ENCODE measurements at regions not wholly inside any gene's neighbourhood (a gene's known extent, or its start where the extent isn't known, plus 50 kb on each side); places are given as distances from the start of the nearest gene placed in this dataset.

GRCh38 chr21:32132409-32132808 lies 146.4 kb downstream of the MIS18A start:
- no peak for DNase-seq

DNA sequence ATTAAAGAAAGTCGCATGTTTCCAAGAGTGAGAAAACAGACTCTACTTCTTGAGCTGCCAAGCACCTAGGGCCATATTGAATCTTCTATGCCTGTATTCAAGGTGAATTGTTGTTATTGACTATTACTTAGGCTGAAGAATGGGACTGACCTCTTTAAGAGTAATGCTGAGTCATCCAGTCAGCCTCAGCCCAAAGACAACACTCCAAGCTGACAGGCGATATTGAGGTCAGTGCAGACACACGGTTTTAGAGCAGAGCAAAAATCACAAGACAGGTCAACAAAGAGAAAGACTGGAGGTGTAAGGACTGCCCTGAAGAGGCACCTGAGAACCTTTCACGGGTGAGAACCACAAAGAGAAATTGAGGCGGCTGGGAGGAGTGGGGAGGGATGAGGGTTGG lies 146.9 kb downstream of the MIS18A start:
- no peak for DNase-seq

GRCh38 chr21:32131164-32131563 lies 147.7 kb downstream of the MIS18A start:
- no peak for DNase-seq

GRCh38 chr21:32130031-32130891 lies 148.6 kb downstream of the MIS18A start:
- no peak for DNase-seq

DNA sequence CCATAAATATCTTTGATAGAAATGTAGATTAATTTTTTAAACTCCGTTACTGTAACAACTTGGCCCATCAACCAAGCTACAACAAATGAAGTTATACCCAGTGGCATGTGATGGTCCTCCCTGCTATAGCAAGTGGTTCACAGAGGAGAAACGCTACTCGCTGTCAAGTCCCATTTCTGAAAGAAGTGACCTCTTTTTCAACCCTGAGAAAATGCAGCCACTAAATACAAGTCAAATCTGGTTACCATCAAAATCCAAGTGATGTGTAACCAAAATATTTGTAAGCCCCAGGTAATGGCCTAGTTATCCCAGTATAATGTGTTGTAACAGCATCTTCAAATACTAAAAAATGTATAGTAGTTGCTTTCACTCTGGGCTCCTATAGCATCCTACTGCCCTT lies 151.8 kb downstream of the MIS18A start:
- DNase-seq: no peak

- DNase-seq: no peak
These were observed 156.8 kb downstream of the MIS18A start for GRCh38 chr21:32122082-32122481.

DNA sequence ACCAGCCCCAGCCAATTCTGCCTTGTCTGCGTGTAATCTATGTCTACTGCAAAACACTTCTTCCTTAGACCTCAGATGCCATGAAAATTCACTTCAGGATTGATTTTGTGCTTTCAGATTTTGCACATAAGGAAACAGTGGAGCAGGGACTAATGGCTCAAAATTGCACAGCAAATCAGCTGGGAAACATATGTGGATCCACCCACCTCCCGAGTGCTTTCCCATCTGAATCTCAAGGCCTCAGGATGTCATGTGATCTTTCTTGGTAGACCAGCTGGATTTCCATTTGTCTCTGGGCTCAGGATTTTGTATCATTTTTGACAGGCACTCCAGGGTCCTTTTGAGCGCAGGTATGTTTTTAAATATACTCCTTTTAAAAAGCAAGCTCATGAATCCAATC lies 158.6 kb downstream of the MIS18A start:
- no peak for DNase-seq

- DNase-seq: no peak
These were observed 159.0 kb downstream of the MIS18A start for GRCh38 chr21:32119811-32120210.

DNA sequence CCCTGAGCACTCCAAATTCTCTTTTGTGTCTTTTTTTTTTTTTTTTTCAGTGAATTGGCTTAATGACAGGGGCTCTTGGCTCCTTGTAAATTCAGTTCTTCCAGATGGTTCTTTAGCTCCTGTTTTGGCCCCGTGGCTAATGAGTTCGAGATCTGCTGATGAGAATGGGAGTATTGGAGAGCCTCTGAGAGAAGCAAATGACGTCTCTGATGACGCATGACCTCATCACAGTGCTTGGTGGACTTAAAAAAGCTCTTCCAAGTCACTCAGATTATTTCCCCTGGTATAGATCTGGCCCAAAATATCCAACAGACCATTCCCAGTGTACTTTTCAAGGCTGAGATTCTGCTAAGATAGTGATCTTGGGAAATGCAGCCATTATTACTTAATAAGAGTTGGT lies 159.5 kb downstream of the MIS18A start:
- no peak for DNase-seq

DNA sequence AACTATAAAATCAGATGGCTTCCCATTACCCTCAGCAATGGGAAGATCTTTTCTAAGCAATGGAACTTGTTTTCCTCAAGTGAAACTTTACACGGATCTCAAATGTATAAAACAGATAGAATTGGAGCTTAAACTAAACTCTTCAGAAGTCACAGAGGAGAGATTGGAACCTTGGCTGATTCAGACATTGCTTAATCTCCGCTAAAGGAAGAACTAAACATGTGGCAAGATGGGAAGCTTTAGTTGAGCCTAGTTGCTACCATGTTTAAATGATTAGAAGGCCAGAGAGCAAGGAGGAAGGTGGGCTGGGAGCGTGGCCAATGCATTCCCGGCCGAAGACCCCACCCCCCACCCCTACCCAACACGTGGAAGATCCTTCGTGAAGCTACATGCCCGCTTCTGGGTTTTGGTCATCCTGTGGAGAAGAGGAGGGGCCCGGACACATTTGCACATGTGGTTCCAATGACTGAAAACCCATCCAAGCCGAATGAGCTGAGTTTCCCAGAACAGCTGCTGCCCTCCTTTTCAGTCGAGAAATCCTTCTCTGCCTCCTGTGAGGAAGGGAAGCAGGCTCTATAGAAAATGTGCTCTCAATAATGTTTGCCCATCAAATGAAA lies 164.3 kb downstream of the MIS18A start:
- DNase-seq: no peak

GRCh38 chr21:32113486-32113885 lies 165.4 kb downstream of the MIS18A start:
- no peak for DNase-seq

- peak; percentile 45 for DNase-seq
These were observed 166.7 kb downstream of the MIS18A start for GRCh38 chr21:32112195-32112594.

GRCh38 chr21:32108566-32108965 lies 170.3 kb downstream of the MIS18A start:
- DNase-seq: no peak

- DNase-seq: no peak
These were observed 175.5 kb downstream of the MIS18A start for GRCh38 chr21:32103361-32103760.

GRCh38 chr21:32102426-32102825 lies 176.4 kb downstream of the MIS18A start:
- DNase-seq: no peak

- DNase-seq: no peak
These were observed 177.6 kb downstream of the MIS18A start for GRCh38 chr21:32101277-32101676.

DNA sequence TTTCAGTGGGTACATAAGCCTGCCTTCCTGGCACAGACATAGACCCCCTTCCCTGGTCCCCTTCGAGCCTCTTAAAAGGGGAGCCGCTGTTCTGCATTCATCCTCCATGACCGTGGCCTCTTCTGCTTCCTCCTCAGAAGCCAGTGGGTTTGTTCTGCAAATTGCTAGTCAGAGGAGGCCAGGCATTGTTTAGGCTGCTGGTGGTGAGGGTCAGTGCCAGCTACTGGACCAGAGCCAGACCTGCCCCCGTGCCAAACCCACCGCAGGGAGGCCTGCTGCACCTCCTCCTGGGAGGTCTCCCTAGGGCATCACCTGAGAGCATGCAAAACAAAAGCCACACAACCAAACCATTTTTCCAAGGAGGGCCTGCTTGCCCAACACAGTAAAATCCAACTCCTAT lies 178.4 kb downstream of the MIS18A start:
- no peak for DNase-seq

GRCh38 chr21:32099812-32100416 lies 178.9 kb downstream of the MIS18A start:
- no peak for DNase-seq

DNA sequence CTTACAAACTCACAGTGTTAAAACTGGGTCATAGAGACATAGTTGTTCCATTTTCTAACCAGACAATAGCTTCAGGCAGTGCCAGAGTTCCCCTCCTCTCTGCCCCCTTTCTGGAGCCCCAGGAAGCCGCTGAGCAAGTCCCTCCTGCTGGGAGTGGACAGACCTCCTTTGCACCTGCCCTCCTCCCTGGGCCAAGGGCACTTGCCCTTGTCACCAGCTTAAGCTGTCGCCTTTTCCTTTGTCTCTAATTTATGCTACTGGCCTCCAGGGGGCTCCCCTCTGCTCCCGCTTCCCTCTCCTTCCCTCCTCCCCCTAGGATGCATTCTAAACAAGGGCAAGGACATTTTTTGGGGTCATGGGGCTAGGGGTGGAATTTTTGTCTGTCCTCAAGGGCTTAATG lies 182.4 kb downstream of the MIS18A start:
- no peak for DNase-seq

DNA sequence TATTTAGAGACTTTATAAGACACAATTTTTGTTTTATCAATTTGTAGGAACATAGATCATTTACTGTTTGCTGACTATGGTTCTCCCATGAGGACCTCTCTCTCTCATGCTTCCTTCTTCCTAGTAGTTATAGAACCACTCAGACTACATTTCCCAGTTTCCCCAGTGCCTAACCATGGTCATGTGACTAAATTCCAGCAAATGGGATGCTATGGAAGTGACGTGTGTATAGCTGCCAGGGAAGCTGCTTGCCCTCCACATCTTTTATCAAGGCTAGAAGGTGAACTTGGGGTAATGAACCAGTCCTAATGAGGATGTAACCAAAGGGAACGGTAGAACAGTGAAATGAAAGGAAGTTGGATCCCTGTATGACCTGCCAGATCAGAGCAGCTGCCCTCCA lies 184.0 kb downstream of the MIS18A start:
- no peak for DNase-seq

- DNase-seq: no peak
These were observed 185.0 kb downstream of the MIS18A start for GRCh38 chr21:32093646-32094462.

GRCh38 chr21:32090956-32091355 lies 187.9 kb downstream of the MIS18A start:
- no peak for DNase-seq

DNA sequence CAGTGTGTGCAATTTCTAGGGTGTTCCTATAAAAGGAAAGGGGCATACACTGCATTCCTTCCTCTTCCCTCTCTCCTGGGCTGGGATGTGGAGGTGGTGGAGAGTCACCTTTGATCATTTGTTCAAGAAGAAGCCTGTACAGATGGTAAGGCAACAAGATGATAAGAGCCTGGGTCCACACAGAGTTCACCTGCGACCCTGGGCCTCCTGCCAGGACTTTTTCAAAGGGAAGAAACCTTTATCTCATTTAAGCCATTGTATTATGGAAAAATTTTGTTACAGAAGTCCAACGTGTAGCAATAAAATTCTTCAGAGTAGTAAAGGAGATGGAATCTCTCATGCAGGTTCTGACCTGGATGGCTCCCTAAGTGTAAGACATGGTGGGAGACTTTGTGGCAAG lies 189.1 kb downstream of the MIS18A start:
- DNase-seq: no peak

All from NCI-H1436 (cell line).